HG03469 (cell line): ENCODE measurements at regions not wholly inside any gene's neighbourhood (a gene's known extent, or its start where the extent isn't known, plus 50 kb on each side); places are given as distances from the start of the nearest gene placed in this dataset.
"Not testable (repeated sequence)": the region's sequence is repeated elsewhere in the genome, so short reads cannot be mapped to it uniquely, and the experiment has no call there.

Experiments used
- ATAC-seq: cut with Tn5 transposase; IDR thresholded peaks from one replicate; pipeline ENCODE4 v1.9.1; 2021; ENCODE audit warnings: mild to moderate bottlenecking, moderate library complexity, moderate number of reproducible peaks; ENCODE audit not compliant: unreplicated experiment

DNA sequence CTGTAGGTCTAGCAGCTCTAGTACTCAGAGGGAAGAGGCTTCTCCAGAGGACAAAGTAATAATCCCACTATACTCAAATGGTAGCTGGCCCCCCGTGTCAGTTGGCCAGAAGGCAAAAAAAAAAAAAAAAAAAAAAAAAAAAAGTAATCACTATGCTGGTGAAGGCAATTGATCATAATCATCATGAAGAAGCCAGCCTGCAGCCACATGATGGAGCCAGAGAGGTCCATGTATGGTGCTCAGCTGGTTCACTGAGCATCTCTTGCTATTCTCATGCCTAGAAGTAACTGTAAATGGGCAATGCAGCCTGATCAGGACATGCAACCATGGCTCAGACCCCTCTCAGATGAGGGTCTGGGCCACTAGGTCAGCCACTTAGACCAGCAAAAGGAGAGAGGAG, 378.8 kb downstream of the MED13L start:
- ATAC-seq: no peak

DNA sequence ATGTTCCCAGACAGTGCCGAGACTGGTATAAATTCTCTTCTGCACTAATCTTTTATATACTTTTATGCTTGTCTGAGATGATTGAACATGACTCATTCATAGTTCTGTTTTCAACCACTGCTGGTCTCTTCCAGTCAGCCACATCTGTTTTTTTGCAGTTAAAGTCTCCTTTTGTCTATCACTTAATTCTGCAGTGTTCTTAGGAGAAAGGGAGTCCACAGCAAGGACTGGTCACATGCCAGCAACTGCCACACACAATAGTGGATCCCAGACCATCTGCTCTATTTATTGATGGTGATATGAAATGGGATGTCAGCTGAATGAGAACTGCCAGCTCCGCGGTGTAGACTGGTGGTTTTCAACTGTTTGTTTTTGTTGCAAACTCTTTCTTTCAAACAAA, 379.8 kb downstream of the MED13L start:
- no peak for ATAC-seq

DNA sequence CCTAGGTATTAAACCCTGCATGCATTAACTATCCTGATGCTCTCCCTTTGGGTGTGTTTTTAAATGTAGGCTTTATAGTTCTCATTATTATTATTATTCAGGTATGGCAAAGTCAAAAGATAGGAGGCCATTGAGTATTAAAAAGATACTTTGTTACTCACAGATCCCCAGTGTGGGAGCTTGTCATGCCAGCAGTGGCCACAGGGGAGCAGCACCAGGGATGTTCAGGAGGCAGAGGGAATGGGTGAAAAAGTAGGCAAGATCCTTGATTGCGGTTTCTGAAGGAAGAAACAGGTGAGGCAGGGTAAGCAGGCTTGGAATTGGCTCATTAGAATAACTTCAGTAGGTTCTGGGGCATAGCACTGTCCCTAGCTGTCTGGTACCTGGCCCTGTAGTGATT, 382.2 kb downstream of the MED13L start:
- ATAC-seq: no peak

DNA sequence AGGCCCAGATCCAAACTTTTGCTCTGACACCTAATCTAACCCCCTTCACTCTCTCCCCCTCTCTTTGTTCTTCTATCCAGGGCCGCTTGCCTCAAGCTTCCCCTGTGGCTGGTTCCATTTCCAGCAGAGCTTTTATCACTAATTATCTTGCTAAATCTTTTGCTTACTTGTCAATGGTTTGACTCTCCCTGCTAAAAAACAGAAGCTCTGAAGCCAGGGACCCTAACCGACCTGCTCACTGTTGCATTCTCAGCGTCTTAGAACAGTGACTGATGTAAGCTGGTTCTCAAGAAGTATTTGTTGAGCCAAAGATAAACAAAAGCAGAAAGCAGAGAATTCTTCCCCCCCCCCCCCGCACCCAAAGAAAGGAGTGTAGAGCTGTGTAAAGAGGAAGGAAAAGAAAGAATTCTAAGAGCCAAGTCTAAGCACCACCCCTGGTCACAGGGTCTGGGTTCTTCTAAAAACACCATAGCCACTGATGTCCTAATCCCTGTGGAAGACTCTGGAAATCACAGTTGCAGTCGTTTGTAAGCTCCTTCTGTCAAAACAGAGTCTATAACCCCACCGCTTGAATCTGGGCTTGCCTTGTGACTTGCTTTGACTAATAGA, 385.8 kb downstream of the MED13L start:
- no peak for ATAC-seq

DNA sequence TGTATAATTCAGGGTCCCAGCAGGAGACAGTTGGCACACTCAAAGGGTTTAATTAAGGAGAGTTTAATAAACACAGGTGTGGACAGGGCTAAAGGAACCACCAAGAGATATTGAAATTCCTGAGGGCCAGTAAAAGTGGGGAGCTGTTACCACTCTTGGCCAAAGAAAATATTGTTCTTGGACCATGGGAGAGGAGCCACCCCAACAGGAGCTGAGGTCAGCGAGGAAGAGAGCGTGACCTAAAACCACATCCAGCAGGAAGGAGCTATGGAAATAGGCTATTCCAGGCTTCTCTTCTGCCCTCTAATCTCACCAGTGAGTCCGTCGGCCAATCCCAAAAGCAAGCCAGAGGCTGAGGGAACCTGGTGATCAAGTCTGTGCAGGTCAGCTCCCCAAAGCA, 390.8 kb downstream of the MED13L start:
- ATAC-seq: no peak

DNA sequence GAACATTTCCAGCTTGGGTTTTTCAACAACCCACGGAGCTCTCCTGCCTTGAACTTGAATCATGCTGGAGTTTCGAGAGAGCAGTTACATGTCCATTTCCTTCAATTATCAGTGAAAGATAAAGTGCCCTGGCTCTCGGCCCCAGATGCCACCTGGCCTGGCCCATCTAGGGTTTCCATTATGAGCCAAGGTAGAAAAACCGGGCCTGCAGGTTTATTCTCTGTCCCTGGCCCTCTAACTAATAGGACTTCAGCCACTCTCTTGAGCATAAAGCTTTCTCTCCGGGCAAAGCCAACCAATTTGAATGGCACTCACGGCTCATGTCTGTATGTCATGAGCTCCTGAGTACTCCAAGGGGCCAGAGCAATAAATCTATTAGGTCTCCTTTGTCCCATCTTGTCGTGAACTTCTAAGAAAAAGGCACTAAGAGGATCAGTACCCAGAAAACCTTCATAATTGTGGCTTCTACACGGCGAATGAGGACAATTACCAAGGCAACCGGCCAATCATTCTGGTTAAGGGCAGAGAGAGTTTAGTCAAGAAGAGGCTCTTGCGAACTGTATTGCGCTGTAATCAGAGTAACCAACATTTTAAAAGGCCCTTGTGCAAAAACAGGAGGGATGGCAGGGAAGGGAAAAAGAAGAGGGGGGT, 392.3 kb downstream of the MED13L start:
- ATAC-seq: no peak

DNA sequence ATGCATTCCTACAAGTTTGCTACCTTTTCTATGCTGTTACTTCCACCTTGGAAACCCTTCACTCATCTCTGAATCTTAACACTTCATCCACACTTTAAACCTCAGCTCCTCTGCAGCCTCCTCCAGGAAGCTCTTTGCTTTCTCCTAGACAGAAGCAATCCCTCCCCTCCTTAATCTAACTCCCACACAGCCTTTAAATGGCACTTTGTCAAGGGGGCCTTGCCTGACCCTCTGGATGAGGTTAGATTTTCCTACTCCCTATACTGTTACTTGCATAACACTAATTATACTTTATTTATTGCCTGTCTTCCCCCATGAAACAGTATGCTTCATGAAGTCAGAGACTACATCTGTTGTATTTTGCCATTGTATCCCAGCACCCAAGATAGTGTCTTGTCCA, 394.6 kb downstream of the MED13L start:
- no peak for ATAC-seq

DNA sequence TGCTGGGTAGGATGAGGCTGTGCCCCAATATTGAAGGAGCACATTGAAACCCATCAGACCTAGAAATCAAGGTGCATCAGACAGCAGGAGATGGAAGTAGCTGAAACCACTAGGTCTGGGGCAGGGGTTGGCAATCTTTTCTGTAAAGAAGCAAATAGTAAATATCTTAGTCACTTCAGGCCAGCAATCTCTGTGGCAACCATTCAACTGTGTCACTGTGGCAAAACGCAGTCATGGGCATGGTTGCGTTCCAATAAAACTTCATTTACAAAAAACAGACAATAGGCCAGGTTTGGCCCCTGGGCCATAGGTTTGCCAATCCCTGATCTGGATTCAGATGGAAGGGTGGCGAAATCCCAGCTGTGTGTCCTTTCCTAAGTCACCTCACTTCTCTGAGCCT, 397.3 kb downstream of the MED13L start:
- no peak for ATAC-seq

DNA sequence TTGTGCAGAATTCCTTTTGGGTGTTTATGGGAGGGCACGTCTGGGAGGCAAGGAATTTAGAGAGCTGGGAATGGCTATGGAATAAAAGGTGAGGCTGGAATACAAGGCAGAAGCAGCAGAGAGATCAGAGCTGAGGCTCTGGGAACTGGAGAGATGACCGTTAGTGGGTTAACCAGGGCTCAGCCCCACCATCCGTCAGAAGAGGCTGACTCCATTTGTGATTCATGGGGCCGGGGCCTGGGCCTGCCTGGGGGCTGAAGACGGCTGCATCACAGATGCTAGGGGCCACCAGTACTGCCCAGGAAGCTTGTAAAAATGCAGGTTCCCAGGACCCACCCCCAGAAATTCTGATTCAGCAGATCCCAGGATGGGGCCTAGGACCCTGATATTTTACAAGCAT, 398.1 kb downstream of the MED13L start:
- no peak for ATAC-seq

DNA sequence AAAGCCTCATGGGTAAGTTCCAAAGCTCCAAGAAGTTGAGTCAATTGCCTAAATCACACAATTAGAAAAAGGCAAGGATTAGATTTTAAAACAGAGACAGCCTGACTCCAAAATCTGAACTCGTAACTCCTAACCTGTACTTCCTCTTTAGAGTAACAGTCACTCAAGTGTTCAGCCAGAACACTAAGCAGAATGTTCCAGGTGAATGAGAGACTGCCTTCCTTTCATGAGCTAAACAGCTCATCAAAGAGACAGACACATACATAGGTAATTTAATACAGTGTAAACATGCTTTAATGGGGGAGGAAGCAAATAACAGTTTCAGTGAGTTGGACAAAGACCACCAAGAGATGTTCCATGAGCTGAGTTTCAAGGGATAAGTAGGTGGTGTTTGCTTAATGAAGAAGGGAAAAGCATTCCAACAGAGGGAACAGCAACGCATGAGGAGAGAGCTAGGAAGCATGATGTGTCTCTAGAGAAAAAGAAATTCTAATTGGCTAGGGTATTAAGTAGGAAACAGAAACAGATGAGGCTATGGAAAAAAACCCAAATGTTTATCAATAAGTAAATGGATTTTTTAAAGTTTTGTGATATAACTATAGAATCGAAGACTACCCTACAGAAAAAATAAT, 403.9 kb downstream of the MED13L start:
- no peak for ATAC-seq

DNA sequence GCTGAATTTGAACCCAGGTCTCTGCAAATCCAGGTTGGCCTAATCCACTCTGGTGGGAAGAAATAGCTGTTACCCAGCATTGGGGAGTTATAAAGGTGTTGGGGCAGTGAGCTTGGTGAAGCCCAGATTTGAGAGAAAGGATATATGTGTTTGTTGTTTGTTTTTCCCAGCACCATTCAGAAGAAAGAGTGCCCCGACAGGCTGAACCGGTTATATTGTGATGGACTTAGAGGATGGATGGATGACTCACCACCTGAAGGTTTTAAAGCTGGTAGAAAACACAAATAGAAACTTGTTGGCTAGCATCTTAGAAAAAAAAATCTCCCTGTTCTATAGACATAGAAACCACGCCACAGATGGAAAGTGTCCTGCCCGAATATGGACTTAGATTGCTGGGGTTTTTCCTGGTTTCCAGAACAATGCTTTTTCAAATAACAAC, 404.6 kb downstream of the MED13L start:
- no peak for ATAC-seq

DNA sequence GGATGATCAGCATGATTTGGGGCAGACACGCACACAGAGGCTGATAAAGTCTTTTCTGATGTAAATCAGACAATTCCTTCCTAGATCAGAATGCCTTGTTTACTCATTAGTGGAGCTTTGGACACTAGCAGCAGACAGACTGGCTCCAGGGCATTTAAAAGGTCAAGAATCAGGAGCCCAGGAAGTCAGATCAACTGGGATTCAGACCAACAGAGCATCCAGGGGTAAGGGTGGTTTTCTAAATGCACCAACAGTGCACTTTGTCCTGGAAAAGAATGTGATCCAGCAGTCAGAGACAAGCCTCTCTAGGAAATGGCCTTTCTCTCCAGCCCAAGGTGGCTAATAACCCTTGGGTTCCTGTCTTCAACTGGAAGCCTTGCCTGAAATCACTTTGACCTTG, 405.3 kb downstream of the MED13L start:
- no peak for ATAC-seq

DNA sequence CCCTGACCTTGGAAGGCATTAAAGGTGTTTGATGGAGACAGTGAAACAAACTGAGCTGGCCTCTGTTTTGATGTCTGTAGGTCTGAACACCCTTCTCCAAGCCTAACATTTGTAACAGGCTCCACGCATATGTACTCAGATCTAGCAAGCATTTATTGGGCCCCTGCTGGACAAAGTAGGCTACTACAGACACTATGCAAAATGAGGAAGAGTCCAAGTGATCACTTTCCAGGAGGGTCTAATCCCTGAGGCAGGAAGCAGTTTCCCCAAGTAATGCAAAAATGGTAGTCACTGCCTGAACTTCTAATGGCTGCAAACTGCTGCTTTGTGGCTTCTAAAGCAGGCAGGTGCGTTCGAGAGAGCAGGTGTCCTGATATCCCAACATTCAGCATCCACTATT, 405.8 kb downstream of the MED13L start:
- ATAC-seq: no peak

DNA sequence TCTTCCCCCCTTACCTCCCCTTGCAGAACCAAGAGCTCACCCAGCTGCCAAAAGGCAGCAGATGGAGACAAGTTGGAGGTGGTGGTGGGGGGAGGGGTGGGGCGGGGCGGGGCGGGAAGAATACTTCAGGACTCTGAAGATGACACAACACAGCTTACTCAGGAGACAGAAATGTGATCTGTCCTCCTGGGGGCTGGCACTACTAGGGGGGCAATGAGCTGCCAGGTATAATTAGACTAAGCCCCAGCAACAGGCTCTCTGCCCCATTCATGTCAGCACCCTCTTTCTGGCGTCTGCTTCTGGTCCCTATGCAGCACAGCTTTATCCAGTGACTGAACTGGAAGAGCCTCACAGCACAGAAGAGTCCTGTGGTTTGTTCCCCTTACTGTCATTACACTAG, 407.0 kb downstream of the MED13L start:
- no peak for ATAC-seq

DNA sequence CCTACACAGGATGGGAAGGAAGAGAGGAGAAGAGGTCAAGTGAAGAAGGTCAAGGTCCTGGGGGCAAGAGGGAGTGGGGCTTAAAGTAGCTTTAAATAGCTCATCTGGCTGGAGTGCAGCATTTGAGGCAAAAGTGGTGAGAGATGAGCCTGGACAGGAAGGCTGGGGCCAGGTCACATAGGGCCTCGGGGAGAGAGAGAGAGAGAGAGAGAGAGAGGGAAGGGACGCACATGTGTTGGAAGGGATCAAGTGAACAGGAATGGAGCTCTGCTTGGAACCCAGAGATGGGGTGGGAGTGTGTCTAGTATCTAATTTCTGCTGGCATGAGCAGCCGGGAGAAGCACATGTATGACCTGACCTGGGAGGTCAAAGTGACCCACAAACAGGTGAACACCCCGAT, 407.5 kb downstream of the MED13L start:
- no peak for ATAC-seq

DNA sequence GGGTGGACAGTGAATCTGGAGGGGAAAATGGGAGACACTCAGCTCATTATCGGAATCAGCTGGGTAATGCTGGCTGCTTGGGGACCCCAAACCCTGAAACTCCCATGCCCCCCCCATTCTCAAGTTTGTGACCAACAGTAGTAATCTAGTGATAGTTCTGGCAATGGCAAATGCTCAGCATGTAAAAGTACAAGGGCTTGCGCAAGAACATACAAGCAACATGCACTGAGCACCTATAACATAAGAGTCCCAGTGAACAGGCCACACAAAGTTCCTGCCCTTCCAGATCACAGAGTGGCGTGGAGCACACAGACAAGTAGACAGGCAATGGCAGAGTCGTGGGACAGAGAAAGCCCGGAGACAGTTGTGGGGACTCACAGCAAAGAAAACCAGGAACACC, 407.9 kb downstream of the MED13L start:
- no peak for ATAC-seq

DNA sequence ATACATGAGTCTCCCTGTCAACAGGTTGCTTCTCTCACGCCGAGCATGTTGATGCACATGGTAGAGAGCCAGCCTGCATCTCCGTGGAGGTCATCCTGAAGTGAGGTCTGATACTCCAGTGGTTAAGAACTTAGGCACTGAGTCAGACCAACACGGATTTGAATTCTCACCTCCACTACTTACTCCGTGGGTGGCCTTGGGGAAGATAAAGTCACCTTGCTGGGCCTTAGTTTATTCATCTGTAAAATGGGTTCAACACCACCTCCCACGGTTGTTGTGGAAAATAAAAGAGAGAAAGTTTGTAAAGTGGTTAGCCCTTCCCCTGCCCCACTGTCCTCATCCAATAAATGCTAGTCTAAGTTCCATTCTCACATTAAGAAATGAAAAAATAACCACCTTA, 408.9 kb downstream of the MED13L start:
- ATAC-seq: no peak

DNA sequence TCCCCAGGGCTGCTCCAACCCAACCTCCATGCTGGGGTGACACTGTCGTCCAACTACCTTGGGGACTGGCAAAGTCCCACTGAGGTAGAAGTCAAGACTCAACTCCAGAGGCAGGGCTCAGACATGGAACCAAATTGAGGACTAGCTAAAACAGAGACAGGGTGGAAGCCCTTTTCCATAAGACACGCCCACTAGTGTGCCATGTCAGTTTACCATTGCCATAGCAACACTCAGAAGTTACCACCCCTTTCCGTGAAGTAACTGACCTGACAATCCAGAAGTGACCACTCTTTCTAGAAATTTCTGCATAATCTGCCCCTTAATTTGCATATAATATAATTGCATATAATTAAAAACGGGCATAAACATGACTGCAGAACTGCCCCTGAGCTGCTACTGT, 409.6 kb downstream of the MED13L start:
- no peak for ATAC-seq

DNA sequence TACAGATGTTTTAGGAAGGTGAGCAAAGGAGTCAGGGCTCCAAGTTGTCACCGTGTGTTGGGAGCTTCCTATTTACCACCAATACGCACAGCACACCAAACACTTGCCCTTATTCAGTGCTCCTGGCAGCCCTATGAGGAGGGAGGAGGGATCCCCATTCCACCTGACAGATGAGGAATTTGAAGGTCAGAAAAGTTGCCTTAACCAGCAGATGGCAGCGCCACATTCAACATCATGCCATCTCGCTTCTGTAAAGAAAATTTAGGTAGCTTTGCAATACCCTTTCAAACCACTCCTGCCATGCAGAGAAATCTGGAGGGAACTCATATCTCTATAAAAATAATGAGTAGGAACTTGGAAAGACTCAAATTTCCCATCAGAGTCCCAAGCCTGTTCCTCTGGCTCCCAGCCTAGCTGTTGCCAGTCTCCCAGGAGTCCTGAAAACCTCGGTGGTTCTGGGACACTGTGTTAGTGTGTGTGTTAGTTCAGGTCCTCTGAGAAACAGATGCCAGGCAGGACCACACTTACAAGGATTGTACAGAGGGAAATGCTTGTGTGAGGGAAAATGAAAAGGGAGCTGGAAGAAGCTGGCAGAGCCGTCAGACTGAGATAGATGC, 410.5 kb downstream of the MED13L start:
- ATAC-seq: no peak

DNA sequence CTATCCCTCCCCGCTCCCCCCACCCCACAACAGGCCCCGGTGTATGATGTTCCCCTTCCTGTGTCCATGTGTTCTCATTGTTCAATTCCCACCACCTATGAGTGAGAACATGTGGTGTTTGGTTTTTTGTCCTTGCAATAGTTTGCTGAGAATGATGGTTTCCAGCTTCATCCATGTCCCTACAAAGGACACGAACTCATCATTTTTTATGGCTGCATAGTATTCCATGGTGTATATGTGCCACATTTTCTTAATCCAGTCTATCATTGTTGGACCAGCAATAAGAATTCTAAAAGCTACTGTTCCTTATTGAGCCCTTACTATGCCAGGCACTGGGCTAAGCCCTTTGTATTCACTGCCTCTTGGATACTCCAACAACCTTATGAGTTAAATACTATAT, 411.2 kb downstream of the MED13L start:
- ATAC-seq: not testable (repeated sequence)

DNA sequence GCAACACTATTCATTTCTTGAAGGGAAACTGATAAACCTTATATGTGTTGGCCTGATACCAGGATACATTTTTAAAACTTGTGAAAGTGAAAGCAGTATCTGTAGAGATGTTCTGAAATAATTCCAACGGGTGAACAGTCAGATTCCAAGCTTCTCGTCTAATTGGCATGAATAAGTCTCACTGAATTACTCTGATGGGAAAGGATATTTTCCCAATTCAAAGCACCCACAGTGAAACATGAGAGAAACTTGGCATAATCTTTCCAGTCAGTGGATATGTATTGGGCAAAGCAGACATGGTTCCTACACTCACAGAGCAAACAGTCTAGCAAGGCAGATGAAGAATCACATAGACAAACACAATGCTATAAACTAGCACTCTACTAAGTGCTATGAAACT, 413.1 kb downstream of the MED13L start:
- ATAC-seq: no peak

DNA sequence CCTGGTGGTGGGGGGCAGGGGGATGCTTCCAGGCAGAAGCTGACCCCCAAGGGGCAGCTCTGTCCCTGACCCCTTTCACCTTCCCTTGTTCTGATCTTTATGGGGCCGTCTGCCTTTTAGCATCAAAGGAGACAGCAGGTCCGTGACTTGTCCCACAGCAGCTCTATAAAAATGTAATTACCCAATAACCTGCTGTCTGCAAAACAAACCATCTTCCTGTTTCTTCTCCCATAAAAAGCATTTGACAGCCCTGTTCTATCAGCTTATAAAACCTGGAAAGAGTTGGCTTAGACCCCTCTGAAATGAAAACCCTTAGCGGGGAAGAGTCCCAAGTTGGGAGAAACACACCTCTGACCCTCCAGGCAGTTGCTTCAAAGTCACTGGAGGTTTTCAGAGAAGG, 416.9 kb downstream of the MED13L start:
- no peak for ATAC-seq
